RWPE1 (cell line): ENCODE measurements at regions not wholly inside any gene's neighbourhood (a gene's known extent, or its start where the extent isn't known, plus 50 kb on each side); places are given as distances from the start of the nearest gene placed in this dataset.

ENCODE experiments used
- CTCF ChIA-PET: fragments of 350-600 bp; sonication (Branson Sonifier 250); formaldehyde crosslinking; extraction: SDS; loops from one replicate; lab custom pipeline; 2021; lab: Yijun Ruan, JAX
- POLR2A ChIA-PET: fragments of 400-600 bp; formaldehyde crosslinking; extraction: SDS; loops from one replicate; lab custom pipeline; 2020; ENCODE audit warnings: antibody characterized with exemption; ENCODE audit not compliant: low non-redundant PET; lab: Yijun Ruan, JAX
- DNase-seq: peaks from one replicate; pipeline ENCODE4 v3.0.0; 2012; ENCODE audit warnings: low spot score
- H3K27ac ChIP-seq: fragments of 450-650 bp; 2 replicates; pipeline ENCODE4 v1.5.1; 2017
- TF ChIP-seq, protein P1 (sequence below): fragments of 450-650 bp; conservative IDR thresholded peaks from 2 replicates; pipeline ENCODE4 v1.5.1; 2017; ENCODE audit warnings: low read depth, mild to moderate bottlenecking

DNA sequence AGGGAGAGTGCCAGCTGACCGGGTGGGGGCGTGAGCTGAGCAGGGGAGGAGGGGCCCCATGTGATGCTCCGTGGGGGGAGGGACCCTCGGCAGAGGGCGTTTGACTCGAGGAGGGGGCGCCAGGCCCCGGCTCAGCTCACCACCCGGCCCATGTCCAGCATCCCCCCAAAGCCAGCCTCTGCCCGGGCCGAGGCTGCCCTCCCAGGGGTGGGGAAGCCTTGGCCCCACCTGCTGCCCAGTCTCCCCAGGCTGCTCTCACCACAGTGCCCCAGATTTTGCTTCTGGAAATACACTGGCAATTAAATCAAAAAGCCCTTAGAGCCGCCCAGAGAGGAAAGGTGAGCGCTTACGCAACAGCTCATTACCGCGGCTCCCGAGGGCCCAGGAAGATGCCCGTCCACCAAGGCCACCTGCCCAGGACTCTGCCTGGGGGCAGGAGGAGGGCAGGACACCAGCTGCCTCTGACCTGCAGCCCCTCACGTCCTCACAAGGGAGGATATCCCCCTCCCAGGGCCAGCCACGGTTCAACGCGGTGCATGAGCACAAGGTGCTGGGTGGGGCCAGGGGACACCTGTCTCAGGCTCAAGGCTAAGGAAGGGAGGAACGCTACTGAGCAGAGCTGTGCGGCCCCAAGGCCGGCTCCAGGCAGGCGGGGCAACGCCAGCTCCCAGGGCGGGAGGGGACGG, 70.0 kb upstream of the INPP5A start:
- TF ChIP-seq, protein P1, sequence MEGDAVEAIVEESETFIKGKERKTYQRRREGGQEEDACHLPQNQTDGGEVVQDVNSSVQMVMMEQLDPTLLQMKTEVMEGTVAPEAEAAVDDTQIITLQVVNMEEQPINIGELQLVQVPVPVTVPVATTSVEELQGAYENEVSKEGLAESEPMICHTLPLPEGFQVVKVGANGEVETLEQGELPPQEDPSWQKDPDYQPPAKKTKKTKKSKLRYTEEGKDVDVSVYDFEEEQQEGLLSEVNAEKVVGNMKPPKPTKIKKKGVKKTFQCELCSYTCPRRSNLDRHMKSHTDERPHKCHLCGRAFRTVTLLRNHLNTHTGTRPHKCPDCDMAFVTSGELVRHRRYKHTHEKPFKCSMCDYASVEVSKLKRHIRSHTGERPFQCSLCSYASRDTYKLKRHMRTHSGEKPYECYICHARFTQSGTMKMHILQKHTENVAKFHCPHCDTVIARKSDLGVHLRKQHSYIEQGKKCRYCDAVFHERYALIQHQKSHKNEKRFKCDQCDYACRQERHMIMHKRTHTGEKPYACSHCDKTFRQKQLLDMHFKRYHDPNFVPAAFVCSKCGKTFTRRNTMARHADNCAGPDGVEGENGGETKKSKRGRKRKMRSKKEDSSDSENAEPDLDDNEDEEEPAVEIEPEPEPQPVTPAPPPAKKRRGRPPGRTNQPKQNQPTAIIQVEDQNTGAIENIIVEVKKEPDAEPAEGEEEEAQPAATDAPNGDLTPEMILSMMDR: no peak
- no peak overlapping the region for H3K27ac ChIP-seq
- ChIA-PET POLR2A (no interaction called here), CTCF (interaction anchor here (0.6 to 1.4 kb wide), 5 partner anchors 14 to 1513 kb away, joined by 3 to 7 read pairs (median 4); no protein-coding TSS in a partner anchor)
- DNase-seq: no peak

DNA sequence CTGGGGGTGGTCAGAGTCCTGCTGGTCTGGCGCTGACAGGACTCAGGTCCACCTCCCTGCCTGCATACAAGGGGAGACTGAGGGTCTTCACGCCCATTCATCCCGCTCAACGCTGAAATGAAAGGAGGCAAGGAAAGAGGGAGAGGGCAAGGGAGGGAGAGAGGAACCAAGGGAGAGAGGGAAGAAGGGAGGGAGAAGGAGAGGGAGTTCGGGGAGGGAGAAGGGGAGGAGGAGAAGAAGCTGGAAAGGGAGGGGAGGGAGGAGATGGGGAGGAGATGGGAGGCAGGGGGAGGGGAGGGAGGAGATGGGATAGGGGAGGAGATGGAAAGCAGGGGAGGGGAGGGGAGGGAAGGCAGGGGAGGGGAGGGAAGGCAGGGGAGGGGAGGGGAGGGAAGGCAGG, 69.4 kb upstream of the INPP5A start:
- TF ChIP-seq, protein P1: no peak
- ChIA-PET CTCF (interaction anchor here (0.6 to 1.4 kb wide), 4 partner anchors 14 to 234 kb away, joined by 3 to 7 read pairs (median 4); no protein-coding TSS in a partner anchor), POLR2A (no interaction called here)
- no peak overlapping the region for H3K27ac ChIP-seq
- no peak for DNase-seq

DNA sequence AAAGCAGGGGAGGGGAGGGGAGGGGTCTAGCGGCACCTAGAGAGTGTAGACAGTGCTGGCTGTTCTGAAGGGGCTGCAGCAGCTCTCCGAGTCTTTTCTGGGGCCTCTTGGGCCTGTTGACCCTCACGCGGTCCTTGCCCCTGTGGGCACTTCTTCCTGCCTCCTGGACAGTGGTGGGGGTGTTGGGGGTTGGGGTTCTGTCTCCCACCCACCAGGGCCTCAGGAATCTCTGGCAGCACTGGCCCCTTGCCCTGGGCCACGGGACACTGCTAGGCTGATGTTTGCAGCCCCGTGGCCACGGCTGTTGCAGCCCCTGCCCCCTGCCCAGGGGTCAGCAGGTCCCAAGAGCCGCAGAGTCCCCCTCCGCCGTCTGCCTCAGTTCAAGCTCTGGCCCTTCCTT, 68.9 kb upstream of the INPP5A start:
- no peak overlapping the region for H3K27ac ChIP-seq
- no peak for DNase-seq
- POLR2A ChIA-PET: no interaction called here
- CTCF ChIA-PET: interaction anchor here (0.7 to 1.4 kb wide), 2 partner anchors 15 to 70 kb away, joined by 3 read pairs; no protein-coding TSS in a partner anchor
- TF ChIP-seq, protein P1: no peak

DNA sequence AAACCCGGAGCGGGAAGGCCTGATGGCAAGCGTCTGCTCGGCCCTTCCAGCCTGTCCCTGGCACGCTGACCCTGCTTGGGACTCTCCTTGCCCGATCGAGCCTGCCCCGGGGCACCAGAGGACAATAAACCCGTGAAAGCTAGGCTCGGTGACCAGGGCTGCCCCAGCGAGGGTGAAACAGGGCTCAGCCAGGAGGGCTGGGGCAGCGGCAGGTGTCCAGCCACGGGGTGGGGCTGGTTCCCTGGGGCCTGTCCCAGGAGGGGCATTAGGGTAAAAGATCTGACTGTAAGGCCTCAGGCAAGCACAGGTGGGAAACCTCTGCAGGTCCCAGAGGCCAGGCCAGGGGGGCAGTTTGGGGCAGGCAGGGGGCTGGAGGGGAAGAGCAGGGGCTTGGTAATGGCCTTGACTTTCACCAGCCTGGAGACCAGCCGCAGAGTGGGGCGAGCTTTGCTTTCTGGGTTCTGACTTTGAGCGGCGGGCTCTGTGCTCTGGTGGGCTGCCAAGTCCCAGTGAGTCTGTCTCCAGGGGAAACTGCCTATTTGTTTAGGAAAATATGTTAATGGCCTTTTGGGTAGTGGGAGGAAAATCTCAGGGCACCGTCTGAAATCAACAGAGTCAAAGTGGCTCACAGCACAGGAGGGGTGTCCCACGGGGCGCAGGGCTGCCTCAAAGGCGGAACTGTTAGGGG, 68.2 kb upstream of the INPP5A start:
- ChIA-PET POLR2A (no interaction called here), CTCF (no interaction called here)
- no peak overlapping the region for H3K27ac ChIP-seq
- DNase-seq: no peak
- TF ChIP-seq, protein P1: no peak

DNA sequence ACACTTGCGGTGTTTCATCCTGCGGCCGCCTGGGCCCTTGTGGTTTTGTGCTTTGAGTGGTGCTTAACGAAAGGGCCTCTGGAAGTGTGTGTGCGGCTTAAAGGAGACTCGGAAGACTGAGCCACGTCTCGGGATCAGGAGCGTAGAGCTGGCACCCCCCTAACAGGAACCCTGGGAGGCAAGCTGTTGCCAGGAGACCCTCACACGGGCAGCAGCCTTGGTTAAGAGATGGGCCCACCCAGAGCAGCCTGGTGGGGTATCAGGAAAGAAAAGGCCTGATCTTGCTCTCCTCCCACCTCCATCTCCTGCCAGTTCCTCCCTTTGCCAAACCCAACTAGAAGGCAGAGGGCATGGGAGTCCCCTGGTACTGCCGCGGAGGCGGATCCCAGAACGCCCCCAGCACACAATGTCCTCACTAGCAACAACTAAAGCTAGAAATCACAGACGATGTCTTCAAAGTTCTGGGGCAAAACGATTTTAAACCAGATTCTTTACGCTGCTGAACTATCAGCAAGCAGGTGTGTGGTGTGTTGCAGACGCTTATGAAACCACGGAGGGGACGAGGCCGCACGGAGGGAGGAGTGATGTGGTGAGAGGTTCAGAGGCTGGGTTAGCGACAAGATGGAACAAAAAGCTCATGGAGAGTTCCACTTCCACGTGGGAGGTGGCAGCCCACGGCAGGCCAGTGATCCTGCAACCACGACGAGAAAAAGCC, 67.0 kb upstream of the INPP5A start:
- TF ChIP-seq, protein P1: no peak
- DNase-seq: no peak
- H3K27ac ChIP-seq: no peak overlapping the region
- ChIA-PET CTCF (interaction anchor here (0.5 kb wide), 1 partner anchor 151 kb away, joined by 3 read pairs; no protein-coding TSS in a partner anchor), POLR2A (no interaction called here)

DNA sequence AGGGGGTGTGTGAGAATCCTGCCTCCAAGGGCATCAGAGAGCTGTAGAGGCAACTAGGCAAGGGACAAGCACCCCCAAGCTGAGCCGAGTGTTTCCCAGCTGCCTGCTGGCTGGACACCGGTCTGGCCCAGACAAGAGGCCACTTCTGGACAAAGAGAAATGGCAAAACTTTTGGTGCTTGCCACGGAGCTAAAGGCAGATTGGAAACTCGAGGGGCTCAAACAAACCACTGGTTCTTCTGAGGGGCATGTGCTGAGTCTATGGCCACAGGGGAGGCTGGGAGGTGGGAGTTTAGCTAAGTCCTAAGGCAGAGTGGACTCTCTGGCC, 66.5 kb upstream of the INPP5A start:
- no peak overlapping the region for H3K27ac ChIP-seq
- POLR2A ChIA-PET: no interaction called here
- CTCF ChIA-PET: no interaction called here
- no peak for DNase-seq
- TF ChIP-seq, protein P1: no peak
